Panc1 (cell line): ENCODE measurements at regions not wholly inside any gene's neighbourhood (a gene's known extent, or its start where the extent isn't known, plus 50 kb on each side); places are given as distances from the start of the nearest gene placed in this dataset.

Experiments
- ATAC-seq: fragments of 200-7000 bp; cut with Tn5 transposase; 2 replicates; pipeline ENCODE4 v1.9.1; 2020; ENCODE audit warnings: mild to moderate bottlenecking, moderate library complexity
- BruUV-seq: library from RNA; stranded (reverse); fragments of 400-500 nt; replicated peaks from 2 replicates; lab custom pipeline; 2021; lab: Mats Ljungman, UMichigan
- CTCF ChIA-PET: fragments of 300-600 bp; sonication (Branson Sonifier 250); formaldehyde crosslinking; loops from one replicate; lab custom pipeline; 2022; ENCODE audit warnings: antibody characterized with exemption; lab: Charles Lee
- POLR2A ChIA-PET: fragments of 300-600 bp; sonication (Branson Sonifier 250); formaldehyde crosslinking; loops from one replicate; lab custom pipeline; 2022; ENCODE audit warnings: antibody characterized with exemption; lab: Charles Lee
- DNase-seq: peaks from one replicate; pipeline ENCODE4 v3.0.0-alpha.2; 2010; ENCODE audit warnings: low read depth, low spot score
- H3K27ac ChIP-seq: 2 replicates; pipeline ENCODE4 v1.5.1; 2011; ENCODE audit warnings: mild to moderate bottlenecking, low read length, inconsistent platforms
- H3K27me3 ChIP-seq: fragments of 200-500 bp; sonication (Bioruptor generic); 2 replicates; pipeline ENCODE4 v1.6.0; 2014; ENCODE audit warnings: low read length, inconsistent platforms; ENCODE audit not compliant: control insufficient read depth, insufficient read depth
- H3K36me3 ChIP-seq: fragments of 200-500 bp; sonication (Bioruptor generic); 2 replicates; pipeline ENCODE4 v1.5.1; 2014; ENCODE audit warnings: inconsistent platforms, mild to moderate bottlenecking, low read length, moderate library complexity; ENCODE audit not compliant: control insufficient read depth, insufficient read depth
- H3K4me1 ChIP-seq: 2 replicates; pipeline ENCODE4 v1.5.1; 2011; ENCODE audit warnings: inconsistent platforms, mild to moderate bottlenecking, low read length, moderate library complexity; ENCODE audit not compliant: control insufficient read depth, insufficient read depth
- H3K4me3 ChIP-seq, 2 experiments: 2 replicates each; pipeline ENCODE4 v1.5.1; 2011 to 2012; ENCODE audit warnings: low read depth in 2 of 2, low read length in 2 of 2, mild to moderate bottlenecking in 2 of 2, inconsistent platforms in 1 of 2, moderate library complexity in 1 of 2
- H3K9me3 ChIP-seq: fragments of 200-500 bp; sonication (Bioruptor generic); 2 replicates; pipeline ENCODE4 v1.5.1; 2014; ENCODE audit warnings: low read depth, mild to moderate bottlenecking, inconsistent platforms, low read length, moderate library complexity; ENCODE audit not compliant: control insufficient read depth, insufficient read depth
- CTCF ChIP-seq: fragments of 450-650 bp; IDR thresholded peaks from 2 replicates; pipeline ENCODE4 v1.5.1; 2017; ENCODE audit warnings: mild to moderate bottlenecking
- POLR2AphosphoS5 ChIP-seq: IDR thresholded peaks from 2 replicates; pipeline ENCODE4 v1.6.1; 2012; ENCODE audit warnings: mild to moderate bottlenecking, low read depth, low read length, moderate library complexity
- SIN3A ChIP-seq: IDR thresholded peaks from 2 replicates; pipeline ENCODE4 v1.6.1; 2012; ENCODE audit warnings: low read depth, mild to moderate bottlenecking, low read length, moderate library complexity, borderline replicate concordance; ENCODE audit not compliant: insufficient read depth
- TCF7L2 ChIP-seq: IDR thresholded peaks from 2 replicates; pipeline ENCODE4 v1.6.1; 2011; ENCODE audit warnings: mild to moderate bottlenecking, low read depth, low read length, inconsistent platforms
- in situ Hi-C: cut with HindIII; loops from 2 replicates; pipeline ENCODE4 v1.10.0; 2016; ENCODE audit warnings: low sequenced_read_pairs, low pct_unique_long_range_greater_than_20kb
- intact Hi-C: fragments of 100-400 bp; cut with micrococcal nuclease; formaldehyde crosslinking; loops from one replicate; pipeline ENCODE4 v1.10.0; 2022; ENCODE audit not compliant: unreplicated experiment
- TF ChIP-seq, protein P1 (sequence below), 2 experiments: IDR thresholded peaks; 2 replicates each; pipeline ENCODE4 v1.6.1; 2011 to 2012; ENCODE audit warnings: low read depth in 2 of 2, control low read depth in 1 of 2, low read length in 1 of 2, mild to moderate bottlenecking in 1 of 2, moderate library complexity in 1 of 2; ENCODE audit not compliant: insufficient read depth in 1 of 2

DNA sequence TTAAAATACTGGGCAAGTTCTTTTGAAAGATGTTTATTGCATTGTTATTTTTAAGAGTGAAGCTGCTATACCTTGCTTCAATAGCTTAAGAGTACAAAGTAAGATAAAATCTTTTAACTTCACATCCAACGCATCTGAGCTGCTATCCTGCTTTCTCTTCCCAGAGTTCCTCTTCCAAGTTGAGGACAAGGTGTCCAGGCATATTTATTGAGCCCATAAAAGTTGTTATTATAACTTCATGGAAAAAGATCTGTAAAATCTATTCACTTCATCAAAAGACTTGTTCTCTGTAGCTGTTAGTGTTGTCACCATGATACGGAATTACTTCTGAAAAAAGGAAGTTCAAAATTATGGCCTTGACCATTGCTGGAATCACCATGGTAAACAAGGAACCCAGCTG, 306.2 kb upstream of the ELAVL2 start:
- intact Hi-C loops (no loop called here), in situ Hi-C loops (no loop called here)
- no peak overlapping the region for H3K4me3 ChIP-seq
- H3K4me1 ChIP-seq, result no peaks in the 10 kb centered on the region
- H3K27ac ChIP-seq, result no peak overlapping the region
- H3K9me3 ChIP-seq, result no peaks in the 10 kb centered on the region
- no TSS peak for BruUV-seq
- DNase-seq (no peak), ATAC-seq (no peak)
- ChIA-PET CTCF (no interaction called here), POLR2A (no interaction called here)
- no peaks in the 10 kb centered on the region for H3K27me3 ChIP-seq
- TF ChIP-seq TCF7L2 (no peak), POLR2AphosphoS5 (no peak), SIN3A (no peak), CTCF (no peak)
- TF ChIP-seq, protein P1, sequence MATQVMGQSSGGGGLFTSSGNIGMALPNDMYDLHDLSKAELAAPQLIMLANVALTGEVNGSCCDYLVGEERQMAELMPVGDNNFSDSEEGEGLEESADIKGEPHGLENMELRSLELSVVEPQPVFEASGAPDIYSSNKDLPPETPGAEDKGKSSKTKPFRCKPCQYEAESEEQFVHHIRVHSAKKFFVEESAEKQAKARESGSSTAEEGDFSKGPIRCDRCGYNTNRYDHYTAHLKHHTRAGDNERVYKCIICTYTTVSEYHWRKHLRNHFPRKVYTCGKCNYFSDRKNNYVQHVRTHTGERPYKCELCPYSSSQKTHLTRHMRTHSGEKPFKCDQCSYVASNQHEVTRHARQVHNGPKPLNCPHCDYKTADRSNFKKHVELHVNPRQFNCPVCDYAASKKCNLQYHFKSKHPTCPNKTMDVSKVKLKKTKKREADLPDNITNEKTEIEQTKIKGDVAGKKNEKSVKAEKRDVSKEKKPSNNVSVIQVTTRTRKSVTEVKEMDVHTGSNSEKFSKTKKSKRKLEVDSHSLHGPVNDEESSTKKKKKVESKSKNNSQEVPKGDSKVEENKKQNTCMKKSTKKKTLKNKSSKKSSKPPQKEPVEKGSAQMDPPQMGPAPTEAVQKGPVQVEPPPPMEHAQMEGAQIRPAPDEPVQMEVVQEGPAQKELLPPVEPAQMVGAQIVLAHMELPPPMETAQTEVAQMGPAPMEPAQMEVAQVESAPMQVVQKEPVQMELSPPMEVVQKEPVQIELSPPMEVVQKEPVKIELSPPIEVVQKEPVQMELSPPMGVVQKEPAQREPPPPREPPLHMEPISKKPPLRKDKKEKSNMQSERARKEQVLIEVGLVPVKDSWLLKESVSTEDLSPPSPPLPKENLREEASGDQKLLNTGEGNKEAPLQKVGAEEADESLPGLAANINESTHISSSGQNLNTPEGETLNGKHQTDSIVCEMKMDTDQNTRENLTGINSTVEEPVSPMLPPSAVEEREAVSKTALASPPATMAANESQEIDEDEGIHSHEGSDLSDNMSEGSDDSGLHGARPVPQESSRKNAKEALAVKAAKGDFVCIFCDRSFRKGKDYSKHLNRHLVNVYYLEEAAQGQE (IDR thresholded peaks at IDR 0.05; ENCODE audit: insufficient read depth in 1 of 2, low read depth in 2 of 2, low read length in 1 of 2), result no peak
- H3K36me3 ChIP-seq, result no peaks in the 10 kb centered on the region

DNA sequence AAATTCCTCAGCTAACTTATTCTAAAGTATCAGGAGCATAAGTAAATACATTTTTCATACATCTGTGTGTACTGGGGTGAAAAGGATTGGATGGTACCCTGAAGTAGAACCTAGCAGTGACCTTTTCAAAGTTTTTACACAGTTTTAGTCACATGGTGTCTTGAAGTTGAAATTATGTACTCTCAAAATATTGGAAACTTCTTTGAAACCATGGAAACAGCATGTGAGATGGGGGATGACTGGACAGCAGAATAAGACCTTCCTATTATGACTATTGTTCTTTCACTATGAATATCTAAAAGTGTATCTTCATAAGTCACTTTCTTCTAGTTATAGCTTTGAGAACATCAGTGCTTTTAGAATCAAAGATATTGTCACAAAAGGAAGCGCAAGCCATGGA, 301.5 kb upstream of the ELAVL2 start:
- DNase-seq (no peak), ATAC-seq (no peak)
- ChIA-PET CTCF (no interaction called here), POLR2A (no interaction called here)
- Histone ChIP-seq H3K27me3 (no peaks in the 10 kb centered on the region), H3K4me3 (no peak overlapping the region), H3K4me1 (no peaks in the 10 kb centered on the region), H3K36me3 (no peaks in the 10 kb centered on the region), H3K27ac (no peak overlapping the region), H3K9me3 (no peaks in the 10 kb centered on the region)
- in situ Hi-C loops, result no loop called here
- intact Hi-C loops, result no loop called here
- TF ChIP-seq CTCF (no peak), SIN3A (no peak), POLR2AphosphoS5 (no peak), TCF7L2 (no peak)
- TF ChIP-seq, protein P1 (IDR thresholded peaks at IDR 0.05; ENCODE audit: insufficient read depth in 1 of 2, low read depth in 2 of 2, low read length in 1 of 2), result no peak
- BruUV-seq, result no TSS peak
